ENCODE measurements at regions not wholly inside any gene's neighbourhood (a gene's known extent, or its start where the extent isn't known, plus 50 kb on each side); places are given as distances from the start of the nearest gene placed in this dataset.

DNA sequence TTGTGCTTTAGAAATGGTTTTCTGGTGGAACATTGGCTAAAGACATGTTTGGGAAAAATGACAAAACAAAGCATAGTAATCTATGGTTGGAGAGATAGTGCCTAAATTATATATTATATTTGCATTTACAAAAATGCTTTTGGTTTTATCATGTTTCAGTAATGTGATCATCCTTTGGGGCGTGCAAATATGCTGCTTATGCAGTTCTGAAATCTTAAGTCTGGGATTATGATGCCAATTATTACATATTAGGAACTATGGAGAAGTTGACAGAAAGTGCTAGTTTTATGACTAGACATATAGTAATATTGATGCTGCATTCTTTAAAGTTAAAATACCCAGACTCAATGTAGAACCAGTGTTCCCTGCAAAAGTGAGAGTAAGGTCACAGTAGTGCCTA, 655.0 kb downstream of the METTL15 start:
- H3K27me3 ChIP-seq (ENCODE audit: insufficient read depth, low read length), result no peaks in the 10 kb centered on the region
- intact Hi-C loops (cut with micrococcal nuclease), result no loop called here
- H2AFZ ChIP-seq (ENCODE audit: low read depth, low read length, poor library complexity, severe bottlenecking), result no peak overlapping the region
- no peaks in the 10 kb centered on the region for H3K9me3 ChIP-seq (ENCODE audit: control insufficient read depth in 1 of 2, insufficient read depth in 1 of 2, low read depth in 1 of 2, low read length in 2 of 2)
- H3K4me1 ChIP-seq (ENCODE audit: control insufficient read depth in 1 of 2, insufficient read depth in 2 of 2, low read length in 2 of 2), result peaks cover 0 to 14% of the 10 kb centered on the region in 2 experiments; a peak in 1 of 4 replicates
- TF ChIP-seq EZH2 (IDR thresholded peaks at IDR 0.05) (no peak), SRF (IDR thresholded peaks at IDR 0.05; ENCODE audit: low read depth) (no peak), JUND (IDR thresholded peaks at IDR 0.05) (no peak), FOSL1 (IDR thresholded peaks at IDR 0.05; ENCODE audit: low read depth) (no peak), CEBPB (IDR thresholded peaks at IDR 0.05; ENCODE audit: low read depth) (no peak), SP1 (IDR thresholded peaks at IDR 0.05; ENCODE audit: low read depth) (no peak), EZH2phosphoT487 (IDR thresholded peaks at IDR 0.05; ENCODE audit: borderline replicate concordance) (no peak), RAD21 (IDR thresholded peaks at IDR 0.05; ENCODE audit: low read depth) (no peak)
- TF ChIP-seq, protein P1, sequence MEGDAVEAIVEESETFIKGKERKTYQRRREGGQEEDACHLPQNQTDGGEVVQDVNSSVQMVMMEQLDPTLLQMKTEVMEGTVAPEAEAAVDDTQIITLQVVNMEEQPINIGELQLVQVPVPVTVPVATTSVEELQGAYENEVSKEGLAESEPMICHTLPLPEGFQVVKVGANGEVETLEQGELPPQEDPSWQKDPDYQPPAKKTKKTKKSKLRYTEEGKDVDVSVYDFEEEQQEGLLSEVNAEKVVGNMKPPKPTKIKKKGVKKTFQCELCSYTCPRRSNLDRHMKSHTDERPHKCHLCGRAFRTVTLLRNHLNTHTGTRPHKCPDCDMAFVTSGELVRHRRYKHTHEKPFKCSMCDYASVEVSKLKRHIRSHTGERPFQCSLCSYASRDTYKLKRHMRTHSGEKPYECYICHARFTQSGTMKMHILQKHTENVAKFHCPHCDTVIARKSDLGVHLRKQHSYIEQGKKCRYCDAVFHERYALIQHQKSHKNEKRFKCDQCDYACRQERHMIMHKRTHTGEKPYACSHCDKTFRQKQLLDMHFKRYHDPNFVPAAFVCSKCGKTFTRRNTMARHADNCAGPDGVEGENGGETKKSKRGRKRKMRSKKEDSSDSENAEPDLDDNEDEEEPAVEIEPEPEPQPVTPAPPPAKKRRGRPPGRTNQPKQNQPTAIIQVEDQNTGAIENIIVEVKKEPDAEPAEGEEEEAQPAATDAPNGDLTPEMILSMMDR (IDR thresholded peaks at IDR 0.05 in 2 of 3, conservative IDR thresholded peaks at IDR 0.05 in 1 of 3; ENCODE audit: borderline replicate concordance in 1 of 3, insufficient read depth in 1 of 3, low read depth in 2 of 3, low read length in 2 of 3), result no peak
- BruUV-seq (replicated peaks), result no TSS peak
- DNase-seq (ENCODE audit: low read depth, low spot score) (no peak), ATAC-seq (no peak)
- 0 out of 2 replicates have a peak, but pooled peaks cover 3% of the 10 kb centered on the region for H3K9me2 ChIP-seq (ENCODE audit: insufficient read depth)
- no peaks in the 10 kb centered on the region for H3K79me2 ChIP-seq (ENCODE audit: insufficient read depth, low read length)
- ChIA-PET POLR2A (no interaction called here), RAD21 (ENCODE audit: low non-redundant PET in 1 of 2, low total read pairs in 2 of 2, uncharacterized antibody in 2 of 2, unreplicated experiment in 2 of 2) (no interaction called here), CTCF (no interaction called here)
- no peak overlapping the region for H3K27ac ChIP-seq (ENCODE audit: low read depth, low read length)
- no peaks in the 10 kb centered on the region for H4K20me1 ChIP-seq (ENCODE audit: insufficient read depth)
- no peak overlapping the region for H3K4me3 ChIP-seq (replicated peaks in 1 of 2; ENCODE audit: low read depth in 1 of 2, low read length in 2 of 2)
- no peaks in the 10 kb centered on the region for H3K36me3 ChIP-seq (ENCODE audit: control insufficient read depth in 1 of 2, insufficient read depth in 2 of 2, low read length in 2 of 2)
- H3K4me2 ChIP-seq (ENCODE audit: low read length), result no peak overlapping the region
- no peak overlapping the region for H3K9ac ChIP-seq (ENCODE audit: low read length)
